Naive B cell (primary cell): ENCODE measurements at regions not wholly inside any gene's neighbourhood (a gene's known extent, or its start where the extent isn't known, plus 50 kb on each side); places are given as distances from the start of the nearest gene placed in this dataset.
A peak's percentile ranks its signal among the peaks of the same experiment; 100 is the strongest.

ENCODE experiments used
- ATAC-seq, 2 donors: fragments of 150-1000 bp; cut with Tn5 transposase; 2 replicates each; pipeline ENCODE4 v1.10.0; 2021; ENCODE audit warnings: low read depth in 2 of 2, mild to moderate bottlenecking in 2 of 2, moderate library complexity in 2 of 2
- DNase-seq: peaks from one replicate; pipeline ENCODE4 v3.0.0; 2022
- H3K27ac Mint-ChIP-seq, 6 donors: one replicate each; pipeline ENCODE4 v1.8.0; 2020 to 2022; ENCODE audit warnings: mild to moderate bottlenecking in 6 of 6, mixed read lengths in 6 of 6, moderate library complexity in 5 of 6, inconsistent platforms in 2 of 6
- H3K27me3 Mint-ChIP-seq, 3 donors: one replicate each; pipeline ENCODE4 v1.8.0; 2021 to 2022; ENCODE audit warnings: mixed read lengths in 3 of 3, mild to moderate bottlenecking in 1 of 3
- H3K36me3 Mint-ChIP-seq, 2 donors: one replicate each; pipeline ENCODE4 v1.8.0; 2020 to 2022; ENCODE audit warnings: mixed read lengths in 2 of 2, inconsistent platforms in 1 of 2, mild to moderate bottlenecking in 1 of 2
- H3K4me1 Mint-ChIP-seq, 3 donors: one replicate each; pipeline ENCODE4 v1.8.0; 2020 to 2022; ENCODE audit warnings: mixed read lengths in 3 of 3, inconsistent platforms in 1 of 3, mild to moderate bottlenecking in 1 of 3, moderate library complexity in 1 of 3
- H3K4me3 Mint-ChIP-seq, 8 donors: one replicate each; pipeline ENCODE4 v1.8.0; 2020 to 2022; ENCODE audit warnings: mild to moderate bottlenecking in 8 of 8, mixed read lengths in 8 of 8, moderate library complexity in 8 of 8, inconsistent platforms in 2 of 8
- H3K9me3 Mint-ChIP-seq, 7 donors: one replicate each; pipeline ENCODE4 v1.8.0; 2020 to 2022; ENCODE audit warnings: mixed read lengths in 7 of 7, mild to moderate bottlenecking in 5 of 7, inconsistent platforms in 2 of 7, moderate library complexity in 1 of 7

GRCh38 chr4:181323061-181323460 lies 920.1 kb upstream of the TENM3 start:
- no peak overlapping the region for H3K27ac Mint-ChIP-seq
- H3K9me3 Mint-ChIP-seq: peaks cover 0 to 13% (median 3%) of the 10 kb centered on the region in 7 donors
- H3K27me3 Mint-ChIP-seq: no peaks in the 10 kb centered on the region
- H3K4me1 Mint-ChIP-seq: peaks cover 6 to 7% (median 7%) of the 10 kb centered on the region in 3 donors
- ATAC-seq (peak in 1 of 2 donors; percentile 27), DNase-seq (no peak)
- H3K4me3 Mint-ChIP-seq: peak overlapping the region in 1 of 8 donors; percentile 20
- H3K36me3 Mint-ChIP-seq: no peaks in the 10 kb centered on the region

- H3K9me3 Mint-ChIP-seq: peaks cover 0 to 16% (median 7%) of the 10 kb centered on the region in 7 donors
- no peaks in the 10 kb centered on the region for H3K36me3 Mint-ChIP-seq
- no peak for ATAC-seq
- no peaks in the 10 kb centered on the region for H3K4me1 Mint-ChIP-seq
- DNase-seq: no peak
- H3K27me3 Mint-ChIP-seq: no peaks in the 10 kb centered on the region
- no peak overlapping the region for H3K27ac Mint-ChIP-seq
- H3K4me3 Mint-ChIP-seq: no peak overlapping the region
Observed at GRCh38 chr4:181330654-181331201, 912.5 kb upstream of the TENM3 start.

- peaks cover 0 to 16% (median 7%) of the 10 kb centered on the region in 7 donors for H3K9me3 Mint-ChIP-seq
Observed at GRCh38 chr4:181331214-181331613, 912.0 kb upstream of the TENM3 start.

GRCh38 chr4:181345931-181346330 lies 897.3 kb upstream of the TENM3 start:
- H3K4me3 Mint-ChIP-seq: no peak overlapping the region
- H3K36me3 Mint-ChIP-seq: no peaks in the 10 kb centered on the region
- no peaks in the 10 kb centered on the region for H3K27me3 Mint-ChIP-seq
- H3K27ac Mint-ChIP-seq: no peak overlapping the region
- no peak for DNase-seq
- ATAC-seq: no peak
- no peaks in the 10 kb centered on the region for H3K4me1 Mint-ChIP-seq
- H3K9me3 Mint-ChIP-seq: peaks cover 4 to 10% (median 6%) of the 10 kb centered on the region in 7 donors

More at GRCh38 chr4:181331214-181331613, 912.0 kb upstream of the TENM3 start:
- H3K4me1 Mint-ChIP-seq: no peaks in the 10 kb centered on the region
- no peaks in the 10 kb centered on the region for H3K36me3 Mint-ChIP-seq
- DNase-seq (no peak), ATAC-seq (no peak)
- no peak overlapping the region for H3K4me3 Mint-ChIP-seq
- no peak overlapping the region for H3K27ac Mint-ChIP-seq
- no peaks in the 10 kb centered on the region for H3K27me3 Mint-ChIP-seq

GRCh38 chr4:181350615-181351415 lies 892.4 kb upstream of the TENM3 start:
- H3K4me3 Mint-ChIP-seq: no peak overlapping the region
- peaks cover 0 to 9% (median 3%) of the 10 kb centered on the region in 7 donors for H3K9me3 Mint-ChIP-seq
- no peaks in the 10 kb centered on the region for H3K4me1 Mint-ChIP-seq
- H3K27ac Mint-ChIP-seq: no peak overlapping the region
- no peaks in the 10 kb centered on the region for H3K36me3 Mint-ChIP-seq
- ATAC-seq (no peak), DNase-seq (no peak)
- H3K27me3 Mint-ChIP-seq: no peaks in the 10 kb centered on the region

GRCh38 chr4:181364504-181364903 lies 878.7 kb upstream of the TENM3 start:
- H3K9me3 Mint-ChIP-seq: peaks cover 0 to 4% (median 0%) of the 10 kb centered on the region in 7 donors
- H3K27ac Mint-ChIP-seq: no peak overlapping the region
- H3K4me1 Mint-ChIP-seq: no peaks in the 10 kb centered on the region
- peaks cover 0 to 3% (median 0%) of the 10 kb centered on the region in 3 donors for H3K27me3 Mint-ChIP-seq
- no peak overlapping the region for H3K4me3 Mint-ChIP-seq
- H3K36me3 Mint-ChIP-seq: no peaks in the 10 kb centered on the region
- no peak for ATAC-seq
- DNase-seq: no peak

- Mint-ChIP-seq H3K4me1 (no peaks in the 10 kb centered on the region), H3K27me3 (peaks cover 0 to 3% (median 0%) of the 10 kb centered on the region in 3 donors), H3K27ac (no peak overlapping the region), H3K9me3 (peaks cover 0 to 4% (median 0%) of the 10 kb centered on the region in 7 donors), H3K4me3 (no peak overlapping the region), H3K36me3 (no peaks in the 10 kb centered on the region)
- ATAC-seq: no peak
- no peak for DNase-seq
Observed at GRCh38 chr4:181365671-181366070, 877.5 kb upstream of the TENM3 start.

- Mint-ChIP-seq H3K27ac (no peak overlapping the region), H3K4me3 (no peak overlapping the region), H3K36me3 (no peaks in the 10 kb centered on the region)
Observed at GRCh38 chr4:181372014-181372413, 871.2 kb upstream of the TENM3 start.

GRCh38 chr4:181376058-181376457 lies 867.1 kb upstream of the TENM3 start:
- H3K27ac Mint-ChIP-seq: no peak overlapping the region
- DNase-seq (no peak), ATAC-seq (no peak)
- H3K4me3 Mint-ChIP-seq: no peak overlapping the region
- peaks cover 0 to 6% (median 0%) of the 10 kb centered on the region in 7 donors for H3K9me3 Mint-ChIP-seq
- H3K27me3 Mint-ChIP-seq: no peaks in the 10 kb centered on the region
- H3K36me3 Mint-ChIP-seq: no peaks in the 10 kb centered on the region
- H3K4me1 Mint-ChIP-seq: no peaks in the 10 kb centered on the region

More at GRCh38 chr4:181372014-181372413, 871.2 kb upstream of the TENM3 start:
- ATAC-seq: no peak
- Mint-ChIP-seq H3K9me3 (peaks cover 0 to 3% (median 0%) of the 10 kb centered on the region in 7 donors), H3K27me3 (no peaks in the 10 kb centered on the region), H3K4me1 (no peaks in the 10 kb centered on the region)
- no peak for DNase-seq

- Mint-ChIP-seq H3K27me3 (no peaks in the 10 kb centered on the region), H3K36me3 (no peaks in the 10 kb centered on the region), H3K9me3 (peaks cover 0 to 5% (median 0%) of the 10 kb centered on the region in 7 donors), H3K27ac (no peak overlapping the region), H3K4me1 (no peaks in the 10 kb centered on the region), H3K4me3 (no peak overlapping the region)
- no peak for ATAC-seq
- DNase-seq: no peak
Observed at GRCh38 chr4:181388061-181388460, 855.1 kb upstream of the TENM3 start.

- DNase-seq (no peak), ATAC-seq (no peak)
- Mint-ChIP-seq H3K36me3 (no peaks in the 10 kb centered on the region), H3K27me3 (no peaks in the 10 kb centered on the region), H3K4me1 (no peaks in the 10 kb centered on the region), H3K9me3 (peaks cover 0 to 4% (median 2%) of the 10 kb centered on the region in 7 donors), H3K27ac (no peak overlapping the region), H3K4me3 (no peak overlapping the region)
Observed at GRCh38 chr4:181416966-181417365, 826.2 kb upstream of the TENM3 start.

GRCh38 chr4:181418496-181418895 lies 824.7 kb upstream of the TENM3 start:
- ATAC-seq: no peak

GRCh38 chr4:181420950-181421349 lies 822.3 kb upstream of the TENM3 start:
- H3K4me3 Mint-ChIP-seq: no peak overlapping the region
- DNase-seq: no peak
- no peaks in the 10 kb centered on the region for H3K27me3 Mint-ChIP-seq
- ATAC-seq: no peak
- peaks cover 0 to 12% (median 5%) of the 10 kb centered on the region in 7 donors for H3K9me3 Mint-ChIP-seq
- no peak overlapping the region for H3K27ac Mint-ChIP-seq
- H3K4me1 Mint-ChIP-seq: no peaks in the 10 kb centered on the region
- H3K36me3 Mint-ChIP-seq: no peaks in the 10 kb centered on the region

More at GRCh38 chr4:181418496-181418895, 824.7 kb upstream of the TENM3 start:
- H3K27ac Mint-ChIP-seq: no peak overlapping the region
- no peaks in the 10 kb centered on the region for H3K4me1 Mint-ChIP-seq
- DNase-seq: no peak
- H3K9me3 Mint-ChIP-seq: peaks cover 0 to 8% (median 3%) of the 10 kb centered on the region in 7 donors
- H3K36me3 Mint-ChIP-seq: no peaks in the 10 kb centered on the region
- no peak overlapping the region for H3K4me3 Mint-ChIP-seq
- H3K27me3 Mint-ChIP-seq: no peaks in the 10 kb centered on the region

GRCh38 chr4:181424362-181425016 lies 818.7 kb upstream of the TENM3 start:
- ATAC-seq (no peak), DNase-seq (no peak)
- Mint-ChIP-seq H3K27me3 (no peaks in the 10 kb centered on the region), H3K36me3 (no peaks in the 10 kb centered on the region), H3K9me3 (peaks cover 0 to 18% (median 5%) of the 10 kb centered on the region in 7 donors), H3K4me3 (no peak overlapping the region), H3K27ac (no peak overlapping the region), H3K4me1 (no peaks in the 10 kb centered on the region)
